ENCODE measurements at regions not wholly inside any gene's neighbourhood (a gene's known extent, or its start where the extent isn't known, plus 50 kb on each side); places are given as distances from the start of the nearest gene placed in this dataset.

DNA sequence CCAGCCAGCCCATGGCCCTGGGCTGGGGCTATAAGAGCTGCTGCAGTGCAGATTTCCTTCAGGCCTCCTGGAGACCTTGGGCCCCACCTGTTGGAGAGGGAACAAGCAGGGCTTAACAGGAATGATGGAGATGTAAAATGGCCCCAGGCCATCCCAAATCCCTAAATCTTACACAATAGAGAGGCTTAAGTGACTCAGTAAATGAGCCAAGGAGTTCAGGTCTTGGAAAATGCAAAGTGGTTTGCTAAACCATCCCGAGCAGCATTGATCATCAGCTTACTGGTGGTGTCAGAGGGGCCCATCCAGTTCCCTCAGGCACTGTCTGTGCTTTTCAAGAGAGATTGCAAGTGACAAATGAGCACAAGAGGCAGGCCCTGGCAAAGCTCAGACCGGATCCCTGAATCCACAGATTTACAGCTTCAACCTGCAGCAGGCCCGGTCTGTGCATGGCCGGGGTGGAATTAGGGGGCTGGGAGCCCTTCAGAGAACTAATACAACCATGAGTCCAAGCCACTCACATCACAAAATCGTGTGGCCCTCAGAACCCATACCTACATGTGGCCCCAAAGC, 325.4 kb downstream of the UACA start:
- Histone ChIP-seq H3K27me3 (replicated peaks in 1 of 4; ENCODE audit: control insufficient read depth in 3 of 4, extremely low read depth in 1 of 4, insufficient read depth in 3 of 4, low read length in 3 of 4) (no peaks in the 10 kb centered on the region; a peak in 1 of 7 replicates), H4K5ac (ENCODE audit: insufficient read length, low read depth, low read length) (no peak overlapping the region), H3K4me2 (ENCODE audit: insufficient read depth in 1 of 2, low read depth in 2 of 2, low read length in 2 of 2) (no peak overlapping the region), H2BK12ac (ENCODE audit: low read depth, low read length) (no peak overlapping the region), H3K18ac (ENCODE audit: extremely low read depth, low read length) (no peak overlapping the region), H2BK5ac (ENCODE audit: low read depth, low read length) (no peak overlapping the region), H2AFZ (ENCODE audit: low read length) (no peak overlapping the region), H3K56ac (replicated peaks; ENCODE audit: insufficient read length, low read depth, low read length) (no peak overlapping the region), H2BK15ac (ENCODE audit: low read length) (no peak overlapping the region), H2BK120ac (replicated peaks; ENCODE audit: low read depth, low read length) (no peak overlapping the region), H2BK20ac (ENCODE audit: low read length) (no peak overlapping the region), H3K23me2 (ENCODE audit: low read depth, low read length) (no peaks in the 10 kb centered on the region), H3K36me3 (ENCODE audit: control insufficient read depth in 2 of 4, insufficient read depth in 4 of 4, low read length in 3 of 4) (no peaks in the 10 kb centered on the region), H4K91ac (replicated peaks; ENCODE audit: insufficient read length, low read length) (no peak overlapping the region), H4K20me1 (replicated peaks in 1 of 2; ENCODE audit: control insufficient read depth in 1 of 2, insufficient read depth in 2 of 2, low read length in 2 of 2) (no peaks in the 10 kb centered on the region), H3K23ac (ENCODE audit: insufficient read length) (no peak overlapping the region), H2AK5ac (ENCODE audit: low read depth, low read length) (no peak overlapping the region), H3K79me1 (ENCODE audit: low read depth, low read length) (no peaks in the 10 kb centered on the region), H3K9me3 (ENCODE audit: insufficient read depth in 2 of 2, low read depth in 1 of 2, low read length in 1 of 2) (no peaks in the 10 kb centered on the region), H3K4ac (replicated peaks; ENCODE audit: insufficient read length, low read depth, low read length) (no peak overlapping the region), H4K8ac (ENCODE audit: extremely low read depth, insufficient read depth, low read length) (no peak overlapping the region), H3K14ac (ENCODE audit: insufficient read length) (no peak overlapping the region), H3K27ac (ENCODE audit: low read depth, low read length) (no peak overlapping the region), H3K9ac (replicated peaks in 1 of 4; ENCODE audit: extremely low read depth in 1 of 4, low read depth in 3 of 4, low read length in 3 of 4) (no peak overlapping the region), H3K79me2 (ENCODE audit: control insufficient read depth in 1 of 2, insufficient read depth in 2 of 2, low read length in 2 of 2) (no peaks in the 10 kb centered on the region), H3K4me1 (replicated peaks in 1 of 4; ENCODE audit: control insufficient read depth in 3 of 4, insufficient read depth in 4 of 4, low read length in 3 of 4) (peaks cover 0 to 8% (median 4%) of the 10 kb centered on the region in 4 experiments; a peak in 2 of 7 replicates), H3K4me3 (ENCODE audit: extremely low read depth in 1 of 4, insufficient read depth in 2 of 4, low read depth in 3 of 4, low read length in 4 of 4) (no peak overlapping the region)
- ChIA-PET CTCF (ENCODE audit: partially characterized antibody) (interaction anchor here (0.8 to 3.6 kb wide), 6 partner anchors 13 to 60 kb away, joined by 3 to 22 read pairs (median 4); no protein-coding TSS in a partner anchor), POLR2A (ENCODE audit: partially characterized antibody) (no interaction called here)
- DNase-seq (ENCODE audit: low read depth in 1 of 2, low spot score in 2 of 2) (no peak), FAIRE-seq (no peak)
- WGBS, 2 experiments (ENCODE audit: extremely low coverage in 1 of 2, insufficient coverage in 1 of 2, insufficient read length in 1 of 2, insufficient replicate concordance in 2 of 2, low coverage in 1 of 2, low lambda C conversion rate in 2 of 2, missing lambda C conversion rate in 1 of 2) = 96% methylated on average over 5 of the region's 5 CpGs; no CpG with 5 or more reads in 1 of the 2 experiments
- no peak for TF ChIP-seq RBBP5 (IDR thresholded peaks at IDR 0.05; ENCODE audit: borderline replicate concordance, low read depth, low read length)
- TF ChIP-seq CBX5 (IDR thresholded peaks at IDR 0.05; ENCODE audit: low read depth, low read length) = no peak
- TF ChIP-seq MAFK (IDR thresholded peaks at IDR 0.05; ENCODE audit: low read depth, low read length) = no peak
- TF ChIP-seq, protein P1, sequence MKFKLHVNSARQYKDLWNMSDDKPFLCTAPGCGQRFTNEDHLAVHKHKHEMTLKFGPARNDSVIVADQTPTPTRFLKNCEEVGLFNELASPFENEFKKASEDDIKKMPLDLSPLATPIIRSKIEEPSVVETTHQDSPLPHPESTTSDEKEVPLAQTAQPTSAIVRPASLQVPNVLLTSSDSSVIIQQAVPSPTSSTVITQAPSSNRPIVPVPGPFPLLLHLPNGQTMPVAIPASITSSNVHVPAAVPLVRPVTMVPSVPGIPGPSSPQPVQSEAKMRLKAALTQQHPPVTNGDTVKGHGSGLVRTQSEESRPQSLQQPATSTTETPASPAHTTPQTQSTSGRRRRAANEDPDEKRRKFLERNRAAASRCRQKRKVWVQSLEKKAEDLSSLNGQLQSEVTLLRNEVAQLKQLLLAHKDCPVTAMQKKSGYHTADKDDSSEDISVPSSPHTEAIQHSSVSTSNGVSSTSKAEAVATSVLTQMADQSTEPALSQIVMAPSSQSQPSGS (IDR thresholded peaks at IDR 0.05; ENCODE audit: low read length) = no peak
- TF ChIP-seq CTBP2 (IDR thresholded peaks at IDR 0.05; ENCODE audit: borderline replicate concordance, insufficient read depth, insufficient read length, low read length) = no peak
- peak; percentile 65; the same call in 1 of the 2 replicates for TF ChIP-seq YY1 (IDR thresholded peaks at IDR 0.05; ENCODE audit: low read depth, low read length)
- peak; percentile 9 to 33 (median 32); a peak in 3 of 4 replicates for TF ChIP-seq CTCF (IDR thresholded peaks at IDR 0.05; ENCODE audit: control extremely low read depth in 1 of 3, insufficient read depth in 1 of 3, low read depth in 1 of 3, low read length in 3 of 3)
- no peak for TF ChIP-seq SAP30 (IDR thresholded peaks at IDR 0.05; ENCODE audit: insufficient read depth, insufficient replicate concordance, low read length)
- TF ChIP-seq ASH2L (IDR thresholded peaks at IDR 0.05; ENCODE audit: low read length) = no peak

Data from H1 (cell line).